GM12873 (cell line): ENCODE measurements at regions not wholly inside any gene's neighbourhood (a gene's known extent, or its start where the extent isn't known, plus 50 kb on each side); places are given as distances from the start of the nearest gene placed in this dataset.

Experiments used
- CTCF ChIP-seq: IDR thresholded peaks from 2 replicates; pipeline ENCODE4 v1.5.1; 2012; ENCODE audit warnings: low read depth, mild to moderate bottlenecking, moderate library complexity, low read length, control low read depth; ENCODE audit not compliant: insufficient read depth; ENCODE audit errors: missing control alignments

- no peak for TF ChIP-seq CTCF
Measured at GRCh38 chr6:74534465-74535211, 671.2 kb downstream of the COL12A1 start.

GRCh38 chr6:74519163-74519562 is 686.7 kb downstream of the COL12A1 start:
- TF ChIP-seq CTCF, result no peak

- no peak for TF ChIP-seq CTCF
Measured at GRCh38 chr6:74518035-74518434, 687.8 kb downstream of the COL12A1 start.

GRCh38 chr6:74510878-74511277 is 695.0 kb downstream of the COL12A1 start:
- TF ChIP-seq CTCF, result no peak

GRCh38 chr6:74507649-74508048 is 698.2 kb downstream of the COL12A1 start:
- TF ChIP-seq CTCF, result no peak

- no peak for TF ChIP-seq CTCF
Measured at GRCh38 chr6:74505391-74505790, 700.5 kb downstream of the COL12A1 start.

- TF ChIP-seq CTCF, result no peak
Measured at GRCh38 chr6:74504941-74505340, 700.9 kb downstream of the COL12A1 start.
